Naive thymus-derived CD4-positive, alpha-beta T cell (primary cell): ENCODE measurements at regions not wholly inside any gene's neighbourhood (a gene's known extent, or its start where the extent isn't known, plus 50 kb on each side); places are given as distances from the start of the nearest gene placed in this dataset.

Experiments
- ATAC-seq: fragments of 150-1000 bp; cut with Tn5 transposase; 2 replicates; pipeline ENCODE4 v1.10.0; 2021; ENCODE audit warnings: mild to moderate bottlenecking, moderate library complexity
- CTCF ChIA-PET: fragments of 350-600 bp; sonication (Branson Sonifier 250); formaldehyde crosslinking; loops from one replicate; lab custom pipeline; 2021; ENCODE audit warnings: antibody characterized with exemption; lab: Charles Lee
- POLR2A ChIA-PET: fragments of 350-600 bp; sonication (Branson Sonifier 250); formaldehyde crosslinking; loops from one replicate; lab custom pipeline; 2021; ENCODE audit warnings: antibody characterized with exemption, inconsistent platforms; lab: Charles Lee
- DNase-seq, 9 donors: peaks; one replicate each; pipeline versions ENCODE4 v3.0.0 to v3.0.0-alpha.2; 2020 to 2022; ENCODE audit warnings: mixed read lengths in 1 of 9
- H3K27ac ChIP-seq: one replicate; pipeline ENCODE4 v1.7.0; 2013; ENCODE audit warnings: mild to moderate bottlenecking, low read depth, low read length, moderate library complexity
- H3K27me3 ChIP-seq, 2 donors: one replicate each; pipeline ENCODE4 v1.7.0; 2013; ENCODE audit warnings: low read length in 2 of 2, mild to moderate bottlenecking in 2 of 2, moderate library complexity in 2 of 2; ENCODE audit not compliant: control insufficient read depth in 2 of 2, insufficient read depth in 2 of 2
- H3K36me3 ChIP-seq, 3 experiments: 1 replicate in 2 of 3; 2 replicates in 1 of 3; pipeline ENCODE4 v1.7.0; 2013; ENCODE audit warnings: low read length in 3 of 3, mild to moderate bottlenecking in 3 of 3, moderate library complexity in 1 of 3; ENCODE audit not compliant: insufficient read depth in 3 of 3, control insufficient read depth in 2 of 3
- H3K4me1 ChIP-seq, 2 donors: one replicate each; pipeline ENCODE4 v1.7.0; 2013; ENCODE audit warnings: low read length in 2 of 2, mild to moderate bottlenecking in 2 of 2, moderate library complexity in 1 of 2; ENCODE audit not compliant: control insufficient read depth in 2 of 2, insufficient read depth in 2 of 2
- H3K4me3 ChIP-seq: 2 replicates; pipeline ENCODE4 v1.7.0; 2013; ENCODE audit warnings: mild to moderate bottlenecking, low read length
- H3K9me3 ChIP-seq, 3 experiments: 1 replicate in 2 of 3; 2 replicates in 1 of 3; pipeline ENCODE4 v1.7.0; 2013; ENCODE audit warnings: low read length in 3 of 3; ENCODE audit not compliant: control insufficient read depth in 2 of 3
- H3K27ac Mint-ChIP-seq, 9 donors: one replicate each; pipeline ENCODE4 v1.8.0; 2020 to 2022; ENCODE audit warnings: mixed read lengths in 9 of 9, mild to moderate bottlenecking in 8 of 9, moderate library complexity in 5 of 9, inconsistent platforms in 2 of 9
- H3K27me3 Mint-ChIP-seq, 5 donors: one replicate each; pipeline ENCODE4 v1.8.0; 2021 to 2022; ENCODE audit warnings: mixed read lengths in 5 of 5, mild to moderate bottlenecking in 1 of 5
- H3K36me3 Mint-ChIP-seq, 5 donors: one replicate each; pipeline ENCODE4 v1.8.0; 2020 to 2022; ENCODE audit warnings: mixed read lengths in 5 of 5, mild to moderate bottlenecking in 3 of 5, inconsistent platforms in 1 of 5
- H3K4me1 Mint-ChIP-seq, 7 donors: one replicate each; pipeline ENCODE4 v1.8.0; 2020 to 2022; ENCODE audit warnings: mixed read lengths in 7 of 7, mild to moderate bottlenecking in 3 of 7, inconsistent platforms in 1 of 7
- H3K4me3 Mint-ChIP-seq, 10 donors: one replicate each; pipeline ENCODE4 v1.8.0; 2020 to 2022; ENCODE audit warnings: mild to moderate bottlenecking in 10 of 10, mixed read lengths in 10 of 10, moderate library complexity in 6 of 10, inconsistent platforms in 2 of 10
- H3K9me3 Mint-ChIP-seq, 11 donors: one replicate each; pipeline ENCODE4 v1.8.0; 2020 to 2022; ENCODE audit warnings: mixed read lengths in 11 of 11, mild to moderate bottlenecking in 4 of 11, inconsistent platforms in 1 of 11, moderate library complexity in 1 of 11
- intact Hi-C, 2 donors: fragments of 100-400 bp; cut with micrococcal nuclease; formaldehyde crosslinking; loops; one replicate each; pipeline ENCODE4 v1.15.1; 2023

GRCh38 chr3:18019161-18019495 lies 276.7 kb upstream of the TBC1D5 start:
- no peak overlapping the region for H3K4me3 ChIP-seq
- H3K36me3 ChIP-seq = no peaks in the 10 kb centered on the region

GRCh38 chr3:18018491-18019160 lies 276.2 kb upstream of the TBC1D5 start:
- Histone ChIP-seq H3K36me3 (no peaks in the 10 kb centered on the region), H3K27me3 (peaks cover 0 to 5% of the 10 kb centered on the region in 2 donors), H3K27ac (no peak overlapping the region), H3K4me3 (no peak overlapping the region), H3K4me1 (no peaks in the 10 kb centered on the region), H3K9me3 (no peaks in the 10 kb centered on the region)
- H3K4me1 Mint-ChIP-seq = peaks cover 0 to 13% (median 6%) of the 10 kb centered on the region in 7 donors
- DNase-seq = no peak
- no peak overlapping the region for H3K4me3 Mint-ChIP-seq
- no peaks in the 10 kb centered on the region for H3K36me3 Mint-ChIP-seq
- peaks cover 7 to 30% (median 18%) of the 10 kb centered on the region in 5 donors for H3K27me3 Mint-ChIP-seq
- CTCF ChIA-PET = no interaction called here
- H3K9me3 Mint-ChIP-seq = peaks cover 0 to 7% (median 0%) of the 10 kb centered on the region in 11 donors
- intact Hi-C loops = no loop called here
- no peak for ATAC-seq
- POLR2A ChIA-PET = no interaction called here
- H3K27ac Mint-ChIP-seq = no peak overlapping the region

More at GRCh38 chr3:18019161-18019495, 276.7 kb upstream of the TBC1D5 start:
- H3K27me3 ChIP-seq = peaks cover 0 to 5% of the 10 kb centered on the region in 2 donors
- no peaks in the 10 kb centered on the region for H3K4me1 ChIP-seq
- intact Hi-C loops = no loop called here
- H3K9me3 ChIP-seq = no peaks in the 10 kb centered on the region
- POLR2A ChIA-PET = no interaction called here
- H3K27ac ChIP-seq = no peak overlapping the region
- ATAC-seq (no peak), DNase-seq (no peak)
- peaks cover 0 to 13% (median 6%) of the 10 kb centered on the region in 7 donors for H3K4me1 Mint-ChIP-seq
- CTCF ChIA-PET = no interaction called here
- H3K36me3 Mint-ChIP-seq = no peaks in the 10 kb centered on the region
- H3K9me3 Mint-ChIP-seq = peaks cover 0 to 7% (median 0%) of the 10 kb centered on the region in 11 donors
- H3K4me3 Mint-ChIP-seq = no peak overlapping the region
- H3K27me3 Mint-ChIP-seq = peaks cover 9 to 30% (median 18%) of the 10 kb centered on the region in 5 donors
- H3K27ac Mint-ChIP-seq = no peak overlapping the region

DNA sequence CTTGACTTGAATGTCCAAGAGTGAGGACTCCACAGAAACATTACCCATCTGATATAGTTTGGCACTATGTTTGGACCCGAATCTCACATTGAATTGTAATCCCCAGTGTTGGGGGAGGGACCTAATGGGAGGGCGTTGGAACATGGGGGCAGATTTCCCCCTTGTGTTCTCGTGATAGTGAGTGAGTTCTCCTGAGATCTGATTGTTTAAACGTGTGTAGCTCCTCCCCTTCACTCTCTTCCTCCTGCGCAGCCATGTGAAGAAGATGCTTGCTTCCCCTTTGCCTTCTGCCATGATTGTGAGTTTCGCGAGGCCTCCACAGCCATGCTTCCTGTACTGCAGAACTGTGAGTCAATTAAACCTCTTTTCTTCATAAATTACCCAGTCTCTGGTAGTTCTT lies 273.9 kb upstream of the TBC1D5 start:
- Histone ChIP-seq H3K4me1 (no peaks in the 10 kb centered on the region), H3K4me3 (no peak overlapping the region), H3K27ac (no peak overlapping the region), H3K27me3 (peaks cover 0 to 5% of the 10 kb centered on the region in 2 donors), H3K36me3 (no peaks in the 10 kb centered on the region), H3K9me3 (no peaks in the 10 kb centered on the region)
- intact Hi-C loops = no loop called here
- H3K27ac Mint-ChIP-seq = no peak overlapping the region
- H3K9me3 Mint-ChIP-seq = peaks cover 0 to 7% (median 2%) of the 10 kb centered on the region in 11 donors
- no peak for DNase-seq
- no peak for ATAC-seq
- POLR2A ChIA-PET = no interaction called here
- H3K4me1 Mint-ChIP-seq = peaks cover 0 to 13% (median 6%) of the 10 kb centered on the region in 7 donors
- H3K27me3 Mint-ChIP-seq = peaks cover 0 to 29% (median 13%) of the 10 kb centered on the region in 5 donors
- H3K36me3 Mint-ChIP-seq = no peaks in the 10 kb centered on the region
- no peak overlapping the region for H3K4me3 Mint-ChIP-seq
- CTCF ChIA-PET = no interaction called here

DNA sequence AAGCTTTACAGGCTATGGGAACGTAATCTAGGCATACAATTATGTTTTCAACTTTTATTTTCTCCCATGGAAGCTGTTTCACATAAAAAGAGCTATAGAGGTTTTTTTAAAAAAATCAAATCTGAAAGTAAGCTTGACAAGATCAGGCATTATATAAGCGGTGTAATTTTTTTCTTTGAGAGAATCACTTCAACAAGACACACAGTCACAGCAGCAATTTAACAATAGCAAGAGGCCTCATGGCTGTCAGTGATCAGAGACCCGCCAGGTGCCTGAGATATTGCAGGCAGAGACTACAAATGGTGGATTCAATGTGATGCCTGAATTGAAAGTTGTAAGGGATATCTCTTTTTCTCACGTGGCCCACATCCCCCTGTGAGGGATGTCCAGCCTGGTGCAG lies 270.5 kb upstream of the TBC1D5 start:
- no peak for DNase-seq
- H3K36me3 Mint-ChIP-seq = no peaks in the 10 kb centered on the region
- no peak overlapping the region for H3K4me3 Mint-ChIP-seq
- H3K27me3 ChIP-seq = peaks cover 0 to 5% of the 10 kb centered on the region in 2 donors
- H3K4me3 ChIP-seq = no peak overlapping the region
- ChIA-PET POLR2A (no interaction called here), CTCF (no interaction called here)
- H3K27me3 Mint-ChIP-seq = peaks cover 0 to 7% (median 0%) of the 10 kb centered on the region in 5 donors
- no peaks in the 10 kb centered on the region for H3K36me3 ChIP-seq
- H3K27ac Mint-ChIP-seq = no peak overlapping the region
- H3K27ac ChIP-seq = no peak overlapping the region
- no peaks in the 10 kb centered on the region for H3K4me1 ChIP-seq
- no peaks in the 10 kb centered on the region for H3K9me3 ChIP-seq
- intact Hi-C loops = no loop called here
- peaks cover 0 to 3% (median 0%) of the 10 kb centered on the region in 7 donors for H3K4me1 Mint-ChIP-seq
- ATAC-seq = no peak
- H3K9me3 Mint-ChIP-seq = peaks cover 0 to 6% (median 3%) of the 10 kb centered on the region in 11 donors

- intact Hi-C loops = no loop called here
- Histone ChIP-seq H3K4me1 (no peaks in the 10 kb centered on the region), H3K9me3 (no peaks in the 10 kb centered on the region), H3K27me3 (peaks cover 0 to 3% of the 10 kb centered on the region in 2 donors), H3K4me3 (no peak overlapping the region), H3K27ac (no peak overlapping the region), H3K36me3 (no peaks in the 10 kb centered on the region)
- Mint-ChIP-seq H3K4me1 (peaks cover 0 to 3% (median 0%) of the 10 kb centered on the region in 7 donors), H3K9me3 (peaks cover 0 to 6% (median 3%) of the 10 kb centered on the region in 11 donors), H3K27me3 (peaks cover 0 to 4% (median 0%) of the 10 kb centered on the region in 5 donors), H3K4me3 (no peak overlapping the region), H3K36me3 (no peaks in the 10 kb centered on the region), H3K27ac (no peak overlapping the region)
- no peak for ATAC-seq
- no peak for DNase-seq
- CTCF ChIA-PET = no interaction called here
- POLR2A ChIA-PET = no interaction called here
Observed at GRCh38 chr3:18012436-18012835, 270.0 kb upstream of the TBC1D5 start.

DNA sequence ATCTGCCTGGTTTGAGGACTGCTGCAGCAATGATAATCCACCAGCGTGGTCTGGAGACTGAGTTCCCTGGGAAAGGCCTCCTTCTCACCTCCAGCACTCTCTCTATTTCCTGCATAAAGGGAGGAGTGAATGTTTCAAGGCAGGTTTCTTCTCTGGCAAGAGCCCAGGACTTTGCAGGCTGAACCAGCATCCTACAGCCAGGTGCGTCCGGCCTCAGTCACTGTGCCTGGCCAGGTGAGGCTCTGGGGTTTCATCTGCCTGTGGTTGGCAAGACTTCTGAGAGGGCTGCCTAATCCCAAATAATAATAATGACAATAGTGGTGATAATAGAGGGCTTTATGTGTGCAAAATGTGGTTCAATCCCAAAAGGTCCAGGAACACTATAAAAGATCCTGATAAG lies 269.0 kb upstream of the TBC1D5 start:
- ATAC-seq = no peak
- H3K9me3 ChIP-seq = no peaks in the 10 kb centered on the region
- H3K4me1 ChIP-seq = no peaks in the 10 kb centered on the region
- H3K9me3 Mint-ChIP-seq = peaks cover 0 to 5% (median 0%) of the 10 kb centered on the region in 11 donors
- H3K36me3 Mint-ChIP-seq = no peaks in the 10 kb centered on the region
- intact Hi-C loops = no loop called here
- DNase-seq = no peak
- no peak overlapping the region for H3K27ac Mint-ChIP-seq
- no peaks in the 10 kb centered on the region for H3K36me3 ChIP-seq
- H3K4me1 Mint-ChIP-seq = peaks cover 0 to 1% (median 0%) of the 10 kb centered on the region in 7 donors
- H3K27me3 Mint-ChIP-seq = peaks cover 0 to under 1% (median 0%) of the 10 kb centered on the region in 5 donors
- ChIA-PET CTCF (no interaction called here), POLR2A (no interaction called here)
- no peak overlapping the region for H3K4me3 ChIP-seq
- no peak overlapping the region for H3K27ac ChIP-seq
- no peak overlapping the region for H3K4me3 Mint-ChIP-seq
- H3K27me3 ChIP-seq = no peaks in the 10 kb centered on the region

DNA sequence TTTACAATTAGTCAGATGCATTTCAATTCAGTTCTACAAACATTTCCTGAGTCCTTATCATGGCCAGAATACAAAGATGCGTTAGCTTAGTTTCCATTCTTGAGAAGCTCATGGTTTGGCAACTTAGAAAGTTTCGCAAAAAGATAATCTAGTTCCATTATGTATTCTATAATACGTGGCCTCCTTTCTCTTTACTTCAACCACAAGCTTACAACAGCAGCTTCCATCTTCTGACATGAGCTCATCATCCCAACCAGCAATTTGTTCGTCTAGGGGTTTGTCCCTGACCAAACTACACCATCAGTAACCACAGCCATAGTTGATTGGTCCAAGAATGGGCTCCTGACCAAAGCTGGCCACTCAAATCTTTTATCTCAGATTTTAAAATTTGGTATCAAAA lies 267.6 kb upstream of the TBC1D5 start:
- Histone ChIP-seq H3K36me3 (no peaks in the 10 kb centered on the region), H3K27ac (no peak overlapping the region), H3K4me3 (no peak overlapping the region), H3K4me1 (no peaks in the 10 kb centered on the region), H3K9me3 (no peaks in the 10 kb centered on the region), H3K27me3 (no peaks in the 10 kb centered on the region)
- ChIA-PET CTCF (no interaction called here), POLR2A (no interaction called here)
- Mint-ChIP-seq H3K27ac (no peak overlapping the region), H3K4me3 (no peak overlapping the region), H3K4me1 (peaks cover 0 to 1% (median 0%) of the 10 kb centered on the region in 7 donors), H3K27me3 (peaks cover 0 to 9% (median 5%) of the 10 kb centered on the region in 5 donors), H3K36me3 (no peaks in the 10 kb centered on the region), H3K9me3 (peaks cover 0 to 11% (median 0%) of the 10 kb centered on the region in 11 donors)
- ATAC-seq (no peak), DNase-seq (no peak)
- intact Hi-C loops = no loop called here
